Stimulated activated CD8-positive, alpha-beta memory T cell treated with anti-CD3 and anti-CD28 coated beads, Interleukin-15, amount 100 ng/mL, for 48 hours (primary cell): ENCODE measurements at regions not wholly inside any gene's neighbourhood (a gene's known extent, or its start where the extent isn't known, plus 50 kb on each side); places are given as distances from the start of the nearest gene placed in this dataset.
"Not testable (repeated sequence)": the region's sequence is repeated elsewhere in the genome, so short reads cannot be mapped to it uniquely, and the experiment has no call there.

Experiments
- DNase-seq, 2 donors: peaks; one replicate each; pipeline ENCODE4 v3.0.0-alpha.2; 2020; ENCODE audit warnings: low read depth in 2 of 2

GRCh38 chr1:5634893-5635292 lies 357.3 kb downstream of the NPHP4 start:
- no peak for DNase-seq

- no peak for DNase-seq
Observed at GRCh38 chr1:5632814-5633213, 359.4 kb downstream of the NPHP4 start.

GRCh38 chr1:5632224-5632623 lies 360.0 kb downstream of the NPHP4 start:
- DNase-seq, result peak in 1 of 2 donors; percentile 3

- DNase-seq, result no peak
Observed at GRCh38 chr1:5628416-5628815, 363.8 kb downstream of the NPHP4 start.

- no peak for DNase-seq
Observed at GRCh38 chr1:5623399-5623798, 368.8 kb downstream of the NPHP4 start.

- DNase-seq, result no peak
Observed at GRCh38 chr1:5622412-5622811, 369.8 kb downstream of the NPHP4 start.

GRCh38 chr1:5621692-5622091 lies 370.5 kb downstream of the NPHP4 start:
- DNase-seq, result no peak

GRCh38 chr1:5620997-5621396 lies 371.2 kb downstream of the NPHP4 start:
- DNase-seq, result no peak

- no peak for DNase-seq
Observed at GRCh38 chr1:5620418-5620817, 371.8 kb downstream of the NPHP4 start.

GRCh38 chr1:5619469-5619868 lies 372.8 kb downstream of the NPHP4 start:
- no peak for DNase-seq

GRCh38 chr1:5617546-5617945 lies 374.7 kb downstream of the NPHP4 start:
- DNase-seq, result no peak

GRCh38 chr1:5617179-5617520 lies 375.1 kb downstream of the NPHP4 start:
- DNase-seq, result no peak

GRCh38 chr1:5616366-5617178 lies 375.7 kb downstream of the NPHP4 start:
- no peak for DNase-seq

GRCh38 chr1:5615076-5615475 lies 377.1 kb downstream of the NPHP4 start:
- no peak for DNase-seq

GRCh38 chr1:5613900-5614299 lies 378.3 kb downstream of the NPHP4 start:
- DNase-seq, result no peak

GRCh38 chr1:5611851-5612250 lies 380.4 kb downstream of the NPHP4 start:
- DNase-seq, result no peak

GRCh38 chr1:5611431-5611830 lies 380.8 kb downstream of the NPHP4 start:
- DNase-seq, result no peak

- no peak for DNase-seq
Observed at GRCh38 chr1:5610432-5610831, 381.8 kb downstream of the NPHP4 start.

GRCh38 chr1:5603353-5604104 lies 388.7 kb downstream of the NPHP4 start:
- DNase-seq, result no peak

GRCh38 chr1:5602718-5603117 lies 389.5 kb downstream of the NPHP4 start:
- DNase-seq, result not testable (repeated sequence)

GRCh38 chr1:5601516-5601915 lies 390.7 kb downstream of the NPHP4 start:
- DNase-seq, result no peak

- no peak for DNase-seq
Observed at GRCh38 chr1:5599541-5599940, 392.7 kb downstream of the NPHP4 start.

GRCh38 chr1:5598824-5599395 lies 393.3 kb downstream of the NPHP4 start:
- DNase-seq, result no peak
